Kidney glomerular epithelial cell (primary cell): ENCODE measurements at regions not wholly inside any gene's neighbourhood (a gene's known extent, or its start where the extent isn't known, plus 50 kb on each side); places are given as distances from the start of the nearest gene placed in this dataset.
"Not testable (repeated sequence)": the region's sequence is repeated elsewhere in the genome, so short reads cannot be mapped to it uniquely, and the experiment has no call there.

Source experiments
- DNase-seq: peaks from one replicate; lab custom pipeline; 2025; lab: John Stamatoyannopoulos, UW

DNA sequence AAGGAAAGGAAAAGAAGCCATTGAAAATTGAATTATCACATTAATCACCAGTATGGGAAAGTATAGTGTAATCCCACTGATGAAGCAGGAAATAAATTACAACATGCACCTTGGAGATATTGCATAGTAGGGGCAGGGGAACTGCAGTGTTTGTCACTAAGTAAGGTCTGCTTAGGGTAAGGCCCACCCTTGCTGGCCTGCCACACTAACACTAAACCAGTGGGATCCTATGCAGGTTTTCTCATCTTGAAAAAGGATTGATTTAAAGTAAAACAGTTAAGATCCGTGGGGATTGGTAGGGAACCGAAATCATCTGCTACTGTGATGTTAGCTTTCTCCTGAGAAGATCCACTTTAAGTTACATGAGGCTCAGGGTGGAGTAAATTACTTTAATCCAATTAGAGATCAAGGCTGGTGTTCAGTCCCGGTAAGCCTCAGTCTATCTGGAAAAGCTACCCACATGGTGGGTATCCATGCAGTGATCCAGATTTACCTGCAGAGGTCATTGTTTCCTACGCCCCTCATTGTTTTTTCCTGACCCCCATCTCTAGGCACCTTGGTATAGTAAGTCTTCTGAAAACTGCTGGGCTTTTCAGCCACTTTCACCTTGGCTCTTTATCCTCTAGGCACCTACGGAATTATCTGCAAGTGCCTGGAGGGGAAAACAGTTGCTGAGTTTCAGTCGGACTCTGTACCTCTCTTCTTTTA is 1014.9 kb upstream of the ATXN8OS start:
- no peak for DNase-seq

DNA sequence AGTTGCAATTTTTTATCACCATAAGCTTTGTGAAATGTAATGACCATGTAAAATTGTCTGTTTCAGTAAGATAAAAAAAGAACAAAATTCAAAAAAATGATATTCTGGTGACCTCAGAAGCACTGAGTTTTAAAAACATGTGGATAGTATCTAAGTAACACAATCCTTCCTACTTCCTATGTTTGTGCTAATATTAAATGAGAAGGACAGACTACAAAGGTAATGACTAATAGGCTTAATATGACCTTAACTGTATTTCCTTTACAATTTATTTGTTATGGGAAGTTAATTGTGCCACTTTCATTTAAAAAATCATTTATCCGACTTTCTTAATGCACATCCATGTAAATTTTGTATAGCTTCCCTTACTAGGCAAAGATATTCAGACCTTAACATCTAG is 1030.4 kb upstream of the ATXN8OS start:
- no peak for DNase-seq

DNA sequence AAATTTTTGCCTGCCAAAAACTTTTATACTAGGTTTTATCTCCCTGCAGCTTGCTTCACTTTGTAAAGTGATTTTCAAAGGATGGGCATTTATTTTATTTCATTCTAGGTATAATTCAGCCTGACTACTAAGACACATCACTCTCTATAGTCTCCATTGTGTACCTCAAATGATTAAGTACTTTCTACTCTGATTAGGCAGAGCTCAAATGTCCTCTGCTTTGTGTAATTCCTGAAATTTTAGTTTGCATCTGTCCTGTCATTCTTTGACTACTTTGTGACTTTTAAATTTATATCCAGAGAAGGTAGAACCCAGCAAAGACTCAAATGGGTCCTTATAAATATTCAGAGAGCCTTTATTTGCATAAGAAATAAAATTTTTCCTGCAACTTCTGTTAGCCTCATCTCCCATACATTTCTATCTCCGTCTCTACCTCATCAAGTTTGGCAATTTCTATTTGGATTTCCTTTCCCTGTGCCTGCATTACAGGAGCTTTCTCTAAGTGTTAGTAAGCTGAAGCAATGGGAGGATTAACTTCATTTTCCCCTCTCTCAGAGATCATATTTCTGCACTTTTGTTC is 1038.0 kb upstream of the ATXN8OS start:
- DNase-seq: no peak

DNA sequence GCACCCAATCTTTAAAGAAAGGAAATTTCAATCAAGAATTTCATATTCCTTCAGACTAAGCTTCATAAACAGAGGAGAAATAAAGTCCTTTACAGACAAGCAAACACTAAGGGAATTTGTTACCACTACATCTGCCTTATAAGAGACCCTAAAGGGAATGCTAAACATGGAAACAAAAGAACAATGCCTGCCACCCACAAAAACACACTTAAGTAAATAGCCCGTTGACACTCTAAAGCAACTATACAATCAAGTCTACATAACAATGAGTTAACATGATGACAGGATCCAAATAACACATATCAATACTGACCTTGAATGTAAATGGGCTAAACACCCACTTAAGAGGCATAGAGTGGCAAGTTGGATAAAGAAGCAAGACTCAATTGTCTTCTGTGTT is 1056.9 kb upstream of the ATXN8OS start:
- no peak for DNase-seq

DNA sequence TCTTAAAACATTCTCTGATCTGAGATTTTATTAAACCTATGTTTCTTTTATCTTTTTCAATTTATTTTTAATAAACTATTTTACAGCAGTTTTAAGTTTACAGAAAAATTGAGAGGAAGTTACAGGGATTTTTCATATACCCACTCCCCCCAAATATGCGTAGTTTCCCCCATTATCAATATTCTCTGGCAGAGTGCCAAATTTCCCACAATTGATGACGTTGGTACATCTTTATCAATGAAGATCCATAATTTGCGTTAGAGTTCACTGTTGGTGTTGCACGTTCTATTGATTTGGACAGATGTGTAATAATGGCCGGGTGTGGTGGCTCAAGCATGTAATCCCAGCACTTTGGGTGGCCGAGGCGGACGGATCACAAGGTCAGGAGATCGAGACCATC is 1063.0 kb upstream of the ATXN8OS start:
- DNase-seq: no peak

DNA sequence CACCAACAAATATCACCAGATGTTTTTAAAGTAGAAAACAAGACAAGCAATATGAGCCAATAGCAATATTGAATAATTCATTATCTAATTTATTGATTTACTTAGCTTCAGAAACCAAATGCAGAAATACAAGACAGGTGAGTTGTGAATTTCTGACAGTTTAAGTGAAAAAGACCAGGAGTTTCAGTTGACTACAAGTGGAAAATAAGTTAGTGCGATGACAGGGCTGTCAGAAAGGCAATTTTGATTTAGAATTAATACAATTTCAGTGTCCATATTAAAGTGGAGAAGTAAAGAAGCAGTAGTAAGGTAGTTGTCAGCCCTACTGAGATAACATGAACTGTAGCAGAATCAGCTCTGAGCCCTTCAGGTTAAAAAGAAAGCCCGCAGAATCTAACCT is 1066.7 kb upstream of the ATXN8OS start:
- no peak for DNase-seq

DNA sequence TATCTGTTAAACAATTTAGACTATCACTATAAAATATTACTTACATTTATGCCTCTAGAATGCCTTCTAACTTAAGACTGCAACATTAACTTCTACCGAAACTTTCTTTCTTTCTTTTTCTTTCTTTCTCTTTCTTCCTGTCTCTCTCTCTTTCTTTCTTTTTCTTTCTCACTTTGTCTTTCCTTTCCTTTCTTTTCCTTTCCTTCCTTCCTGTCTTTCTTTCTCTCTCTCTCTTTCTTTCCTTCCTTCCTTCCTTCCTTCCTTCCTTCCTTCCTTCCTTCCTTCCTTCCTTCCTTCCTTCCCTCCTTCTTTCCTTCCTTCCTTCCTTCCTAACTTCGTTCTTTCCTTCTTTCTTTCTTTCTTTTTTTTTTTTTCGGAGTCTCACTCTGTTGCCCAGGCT is 1071.9 kb upstream of the ATXN8OS start:
- DNase-seq: no peak

DNA sequence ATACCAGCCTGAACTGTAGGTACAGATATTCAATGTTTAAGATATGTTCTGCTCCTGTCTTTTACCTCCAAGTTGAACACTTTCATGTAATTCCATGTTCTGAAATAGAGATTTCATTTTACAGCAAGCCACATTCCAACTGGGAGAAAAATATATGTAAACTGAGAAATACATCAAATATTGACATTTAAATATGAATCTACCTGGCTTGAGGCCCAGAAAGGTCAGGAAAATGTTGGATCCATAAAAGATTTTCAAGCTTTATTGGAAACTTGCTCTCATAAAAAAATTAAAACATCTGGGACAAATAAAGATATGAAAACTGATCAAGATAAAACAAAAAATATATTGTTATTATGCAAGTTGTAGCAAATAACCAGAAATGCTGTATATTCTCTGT is 1078.7 kb upstream of the ATXN8OS start:
- DNase-seq: no peak

DNA sequence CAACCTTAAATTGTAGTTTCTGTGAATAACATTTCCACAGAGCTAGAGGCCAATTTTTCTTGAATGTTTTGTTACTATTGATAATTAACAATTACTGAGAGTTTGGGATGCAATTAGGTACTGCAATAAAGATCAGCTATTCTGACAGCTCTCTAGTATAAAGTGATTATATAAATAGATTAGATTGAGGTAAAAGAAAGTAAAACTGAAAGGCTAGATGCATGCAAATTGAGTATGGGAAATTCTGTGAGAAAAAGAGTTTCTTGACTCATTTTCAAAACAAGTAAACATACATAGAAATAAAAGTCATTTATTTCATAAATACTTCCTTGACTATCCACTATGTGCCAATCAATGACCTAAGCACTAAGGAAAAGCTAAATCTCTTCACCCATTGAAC is 1087.5 kb upstream of the ATXN8OS start:
- DNase-seq: no peak

DNA sequence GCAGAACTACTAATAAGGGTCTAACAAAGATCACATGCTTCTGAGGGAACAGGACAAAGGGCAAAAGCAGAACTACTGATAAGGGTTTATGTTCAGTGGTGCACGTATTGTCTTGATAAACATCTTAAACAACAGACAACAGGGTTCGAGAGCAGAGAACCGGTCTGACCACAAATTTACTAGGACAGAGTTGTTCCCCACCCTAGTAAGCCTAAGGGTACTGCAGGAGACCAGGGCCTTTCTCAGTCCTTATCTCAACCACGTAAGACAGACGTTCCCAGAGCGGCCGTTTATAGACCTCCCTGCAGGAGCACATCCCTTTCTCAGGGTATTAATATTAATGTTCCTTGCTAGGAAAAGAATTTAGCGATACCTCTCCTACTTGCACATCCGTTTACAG is 1089.5 kb upstream of the ATXN8OS start:
- DNase-seq: not testable (repeated sequence)

DNA sequence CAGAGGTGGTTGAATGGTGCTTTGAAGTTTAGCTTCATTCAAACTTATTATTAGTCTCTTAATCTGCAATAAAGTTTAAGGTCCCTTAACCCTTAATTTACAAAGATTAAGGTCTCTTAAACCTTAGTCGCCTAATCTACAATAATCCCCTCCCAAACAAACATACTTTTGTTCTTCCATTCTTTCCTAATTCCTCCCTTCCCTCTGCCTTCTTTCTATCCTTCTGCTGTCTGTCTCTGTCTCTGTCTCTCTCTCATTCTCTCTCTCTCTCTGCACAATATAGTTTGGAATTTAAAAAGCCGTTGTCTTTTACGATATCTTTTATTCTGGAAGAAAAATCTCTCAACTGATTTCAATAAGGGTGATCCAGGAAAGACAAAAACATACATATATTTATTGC is 1096.8 kb upstream of the ATXN8OS start:
- DNase-seq: no peak

DNA sequence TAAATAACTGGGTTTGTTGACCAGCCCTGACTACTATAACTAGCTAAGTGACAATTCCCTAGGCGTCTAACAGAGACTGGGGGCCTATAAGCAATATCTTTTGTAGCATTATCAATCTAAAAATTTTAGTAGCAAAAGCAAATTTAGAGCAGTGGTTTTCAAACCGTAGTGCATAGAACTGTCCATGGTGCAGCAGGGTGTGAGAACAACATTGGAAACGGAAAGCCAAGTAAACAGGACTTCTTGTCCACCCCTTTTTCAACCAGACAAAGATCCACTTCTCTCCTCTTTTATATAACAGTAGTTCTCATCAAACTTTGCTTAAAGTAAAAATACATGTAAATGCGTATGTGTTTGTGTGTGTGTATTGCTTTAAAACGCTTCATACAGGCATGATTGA is 1099.1 kb upstream of the ATXN8OS start:
- DNase-seq: no peak

DNA sequence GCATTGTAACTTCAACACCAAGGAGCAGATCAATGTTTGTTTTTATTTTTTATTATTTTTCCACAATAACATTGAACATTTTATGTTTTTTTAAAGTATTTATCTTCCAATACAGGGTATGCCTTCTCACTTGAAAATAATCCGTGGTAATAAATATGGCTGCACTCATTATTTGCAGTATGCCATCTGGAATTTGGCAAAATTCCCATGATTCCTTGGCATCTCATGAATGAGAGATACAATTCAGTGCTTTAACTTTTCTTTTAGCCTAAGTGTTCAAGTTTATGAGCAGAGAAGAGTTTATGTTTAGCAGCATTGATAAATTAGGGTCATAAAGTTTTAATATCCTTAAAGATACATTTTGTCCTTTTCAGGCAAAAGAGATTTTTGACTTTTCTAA is 1109.6 kb upstream of the ATXN8OS start:
- no peak for DNase-seq

DNA sequence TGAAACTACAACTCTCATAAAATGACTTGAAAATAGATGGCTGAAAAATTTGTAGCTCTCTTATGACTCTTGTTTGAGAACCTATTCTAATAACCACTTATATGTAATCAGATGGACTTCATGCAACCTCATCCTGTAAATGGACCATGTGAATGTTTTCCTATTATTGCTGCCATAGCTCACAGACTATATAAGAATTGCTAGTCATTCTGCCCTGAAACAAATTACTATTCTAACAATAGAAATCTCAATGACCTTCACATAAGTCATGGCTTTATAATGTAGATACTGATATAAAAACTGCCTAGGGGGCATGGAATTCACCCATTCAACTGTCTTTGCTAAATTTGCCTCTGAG is 1111.0 kb upstream of the ATXN8OS start:
- no peak for DNase-seq

DNA sequence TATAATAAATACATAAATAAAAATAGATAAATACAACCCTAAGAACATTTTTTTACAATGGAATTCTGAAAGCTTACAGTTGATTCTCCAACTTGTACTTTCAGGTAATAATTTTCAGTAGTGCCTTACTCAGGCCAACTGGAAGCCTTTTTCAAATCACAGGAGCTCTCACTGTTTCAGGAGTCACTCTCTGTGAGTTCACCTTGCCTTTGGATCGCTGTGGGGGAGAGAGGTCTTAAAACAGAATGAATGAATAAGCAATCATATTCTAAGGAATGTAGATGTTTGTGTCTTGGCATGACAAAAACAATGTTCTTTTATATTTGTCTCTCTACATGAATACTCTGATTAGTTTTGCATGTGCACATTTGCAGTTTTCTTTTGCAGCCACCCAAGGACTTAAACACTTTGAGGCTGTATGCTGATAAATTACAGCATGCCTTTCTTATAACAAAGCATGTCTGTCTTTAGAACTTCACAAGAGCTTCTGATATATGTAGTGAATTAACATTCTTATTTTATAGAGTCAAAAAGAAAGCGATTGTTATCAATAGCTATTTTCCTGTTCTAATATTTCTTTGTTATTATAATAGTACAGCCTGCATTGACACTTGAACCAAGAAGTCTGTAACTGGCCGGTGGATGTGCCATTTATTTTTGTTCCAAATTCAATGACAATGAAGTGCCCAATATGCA is 1111.5 kb upstream of the ATXN8OS start:
- DNase-seq: no peak

DNA sequence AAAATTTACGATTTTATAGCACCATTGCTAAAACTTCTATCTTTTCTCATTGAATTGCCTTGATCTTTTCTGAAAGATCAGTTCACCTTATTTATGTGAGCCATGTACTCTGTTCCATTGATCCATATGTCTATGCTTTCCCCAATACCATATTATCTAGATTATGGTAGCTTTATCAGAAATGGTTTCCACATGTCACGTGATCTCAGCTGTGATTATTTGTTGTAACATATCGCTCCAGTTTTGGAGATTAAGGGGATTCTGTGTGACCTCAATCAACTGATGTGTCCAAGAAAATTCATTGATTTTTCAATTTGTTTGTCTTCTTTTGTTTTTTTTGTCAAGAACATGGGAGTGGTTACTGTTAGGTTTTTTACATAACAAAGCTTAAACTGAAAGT is 1114.5 kb upstream of the ATXN8OS start:
- DNase-seq: no peak

DNA sequence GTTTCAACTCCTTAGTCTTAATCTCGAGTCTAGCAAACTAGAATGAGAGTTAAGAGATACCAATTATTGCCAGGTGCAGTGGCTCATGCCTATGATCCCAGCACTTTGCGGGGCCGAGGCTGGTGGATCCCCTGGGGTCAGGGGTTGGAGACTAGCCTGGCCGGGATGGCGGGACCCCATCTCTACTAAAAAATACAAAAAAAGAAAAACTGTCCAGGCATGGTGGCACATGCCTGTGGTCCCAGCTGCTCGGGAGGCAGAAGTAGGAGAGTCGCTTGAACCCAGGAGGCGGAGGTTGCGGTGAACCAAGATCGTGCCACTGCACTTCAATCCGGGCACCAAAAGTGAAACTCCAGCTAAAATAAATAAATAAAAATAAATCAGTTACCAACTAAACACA is 1119.5 kb upstream of the ATXN8OS start:
- DNase-seq: no peak

DNA sequence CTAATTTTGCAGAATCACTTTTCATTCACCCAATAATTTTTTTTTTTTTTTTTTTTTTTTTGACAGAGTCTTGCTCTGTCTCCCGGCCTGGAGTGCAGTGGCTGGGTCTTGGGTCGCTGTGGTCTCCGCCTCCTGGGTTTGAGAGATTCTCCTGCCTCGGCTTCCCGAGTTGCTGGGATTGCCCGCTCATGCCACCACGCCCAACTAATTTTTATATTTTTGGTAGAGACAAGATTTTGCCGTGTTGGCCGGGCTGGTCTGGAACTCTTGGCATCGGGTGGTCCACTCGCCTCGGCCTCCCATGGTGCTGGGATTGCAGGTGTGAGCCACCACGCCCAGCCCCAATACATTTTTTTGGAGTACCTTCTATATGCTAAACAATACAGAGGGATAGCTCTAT is 1120.0 kb upstream of the ATXN8OS start:
- DNase-seq: no peak

DNA sequence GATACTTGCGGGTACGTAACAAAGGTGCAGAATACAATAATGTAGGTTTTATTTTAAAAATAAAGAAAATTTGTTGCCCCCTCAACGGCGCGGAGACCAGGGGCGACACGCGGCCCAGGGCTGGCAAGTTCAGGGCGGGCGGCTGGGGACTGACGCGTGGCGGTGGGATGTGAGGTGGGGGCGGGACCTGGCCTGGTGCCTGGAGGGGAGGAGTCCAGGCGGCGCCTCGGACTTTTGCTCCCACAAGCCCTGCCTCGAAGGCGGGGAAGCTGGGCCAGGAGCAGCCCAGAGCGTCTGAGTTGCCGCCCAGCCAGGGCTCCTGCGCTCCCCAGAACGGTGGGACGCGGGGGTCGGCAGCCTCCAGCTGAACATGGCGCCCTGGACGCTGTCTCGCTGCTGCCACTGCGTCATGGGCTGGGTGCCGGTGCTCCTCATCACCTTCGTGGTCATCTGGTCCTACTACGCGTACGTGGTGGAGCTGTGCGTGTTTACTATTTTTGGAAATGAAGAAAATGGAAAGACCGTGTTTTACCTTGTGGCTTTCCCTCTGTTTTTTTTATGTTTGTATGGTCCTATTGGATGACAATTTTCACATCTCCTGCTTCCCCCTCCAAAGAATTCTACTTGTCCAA is 1122.8 kb upstream of the ATXN8OS start:
- DNase-seq: no peak

DNA sequence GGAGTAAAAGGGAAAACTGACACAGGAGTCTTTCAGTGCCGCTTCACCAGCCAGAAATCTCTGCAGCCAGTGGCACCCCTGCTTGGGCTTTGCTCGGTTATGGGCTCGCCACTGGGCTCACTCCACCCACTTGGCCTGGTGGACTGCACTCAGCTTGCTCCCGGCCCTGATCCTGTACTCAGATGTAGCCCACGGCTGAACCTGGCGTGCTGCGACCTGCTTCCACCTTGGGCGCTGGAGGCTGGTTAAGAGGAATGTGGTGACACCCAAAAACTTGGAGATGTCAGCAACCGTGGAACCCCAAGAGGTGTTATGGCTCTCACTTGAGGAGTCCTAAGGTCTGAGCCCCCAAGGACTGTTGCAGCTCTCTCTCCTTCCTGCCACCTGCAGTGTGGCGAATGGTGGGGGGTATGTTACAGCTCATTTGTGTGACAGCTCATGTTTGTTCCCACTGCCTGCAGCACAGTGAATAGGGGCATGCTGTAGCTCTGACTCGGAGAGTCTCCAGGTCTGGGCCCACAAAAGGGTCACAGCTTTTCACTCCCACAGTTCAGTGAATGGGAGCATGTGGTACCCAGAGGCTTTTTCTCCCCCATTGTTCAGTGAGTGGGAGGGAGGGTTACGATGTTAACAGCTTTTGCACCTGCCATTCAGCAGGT is 1124.5 kb upstream of the ATXN8OS start:
- DNase-seq: no peak

DNA sequence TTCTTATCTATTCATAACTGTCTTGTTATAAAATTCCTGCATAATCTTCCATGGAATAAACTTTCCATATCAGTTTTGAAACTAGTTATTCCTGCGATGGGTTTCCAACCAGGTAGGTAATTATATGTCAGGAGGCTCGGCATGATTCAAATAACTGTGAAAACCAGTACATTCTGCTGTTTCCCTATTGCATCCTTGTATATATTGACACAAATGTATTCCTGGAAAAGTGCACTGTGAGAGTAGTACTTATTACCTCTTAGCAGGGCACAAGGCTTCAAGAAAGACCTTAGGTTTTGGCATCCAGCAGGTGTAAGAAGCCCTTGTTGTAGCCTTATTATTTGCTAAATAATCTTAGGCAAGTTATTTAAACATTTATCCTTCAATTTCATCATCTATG is 1131.3 kb upstream of the ATXN8OS start:
- DNase-seq: no peak

DNA sequence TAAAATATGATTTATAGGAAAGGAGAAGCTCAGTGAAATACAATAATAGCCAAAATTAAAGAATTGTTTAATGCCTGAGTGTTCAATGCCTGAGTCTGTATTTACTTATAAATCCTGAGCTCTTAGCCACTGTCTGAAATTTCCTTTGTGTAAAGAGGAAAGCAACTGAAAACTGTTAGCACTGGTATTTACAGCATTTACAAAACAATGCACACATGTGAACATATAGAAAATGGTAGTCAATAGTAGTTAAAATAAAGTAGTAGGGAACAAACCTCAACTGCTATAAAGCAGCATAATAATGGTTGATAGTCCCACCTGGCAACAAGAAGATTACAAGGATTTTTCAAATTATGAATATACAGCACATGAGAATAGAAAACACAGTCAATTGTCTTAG is 1137.1 kb upstream of the ATXN8OS start:
- no peak for DNase-seq

DNA sequence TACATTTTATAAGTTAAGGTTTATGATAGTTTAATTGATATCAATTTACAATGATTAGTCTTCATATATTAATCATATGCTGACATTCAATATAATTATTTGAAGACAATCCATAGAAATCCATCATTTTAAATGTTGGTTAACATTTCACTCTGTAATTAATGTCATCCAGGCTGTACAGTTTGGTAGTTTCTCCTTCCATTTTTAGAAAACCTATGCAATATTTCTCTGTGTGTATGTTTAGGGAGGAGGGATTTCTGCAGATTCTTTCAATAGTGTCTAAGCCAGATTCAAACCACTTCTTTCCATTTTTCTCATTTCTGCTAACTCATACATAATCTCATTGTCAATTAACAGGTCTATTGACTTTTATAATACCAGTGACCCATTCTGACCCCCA is 1159.0 kb upstream of the ATXN8OS start:
- DNase-seq: no peak
